BLaER1 (cell line): ENCODE measurements at regions not wholly inside any gene's neighbourhood (a gene's known extent, or its start where the extent isn't known, plus 50 kb on each side); places are given as distances from the start of the nearest gene placed in this dataset.
"Not testable (repeated sequence)": the region's sequence is repeated elsewhere in the genome, so short reads cannot be mapped to it uniquely, and the experiment has no call there.

Experiments used
- H3K27ac ChIP-seq: shearing (Covaris generic); formaldehyde crosslinking; 2 replicates; pipeline ENCODE4 v1.8.1; 2022
- H3K27me3 ChIP-seq: shearing (Covaris generic); formaldehyde crosslinking; 2 replicates; pipeline ENCODE4 v1.8.1; 2022
- H3K36me3 ChIP-seq: shearing (Covaris generic); formaldehyde crosslinking; 2 replicates; pipeline ENCODE4 v1.8.1; 2022
- H3K4me1 ChIP-seq: shearing (Covaris generic); formaldehyde crosslinking; 2 replicates; pipeline ENCODE4 v1.8.1; 2022
- H3K4me2 ChIP-seq: shearing (Covaris generic); formaldehyde crosslinking; 2 replicates; pipeline ENCODE4 v1.8.1; 2022
- H3K4me3 ChIP-seq: shearing (Covaris generic); formaldehyde crosslinking; 2 replicates; pipeline ENCODE4 v1.8.1; 2022
- H3K9ac ChIP-seq: shearing (Covaris generic); formaldehyde crosslinking; 2 replicates; pipeline ENCODE4 v1.8.1; 2022
- H3K9me3 ChIP-seq: shearing (Covaris generic); formaldehyde crosslinking; 2 replicates; pipeline ENCODE4 v1.8.1; 2022
- H4K20me1 ChIP-seq: shearing (Covaris generic); formaldehyde crosslinking; 2 replicates; pipeline ENCODE4 v1.8.1; 2022
- Cebpa-rat ChIP-seq: shearing (Covaris generic); IDR thresholded peaks from 2 replicates; pipeline ENCODE4 v1.8.1; 2022

GRCh38 chr19:30810726-30811125 is 438.5 kb downstream of the ZNF536 start:
- no peaks in the 10 kb centered on the region for H3K36me3 ChIP-seq
- no peaks in the 10 kb centered on the region for H3K27me3 ChIP-seq
- no peak overlapping the region for H3K4me3 ChIP-seq
- no peak for TF ChIP-seq Cebpa-rat
- no peak overlapping the region for H3K27ac ChIP-seq
- H4K20me1 ChIP-seq: no peaks in the 10 kb centered on the region
- H3K9me3 ChIP-seq: peaks cover 21% of the 10 kb centered on the region
- no peak overlapping the region for H3K9ac ChIP-seq
- H3K4me2 ChIP-seq: no peak overlapping the region
- no peaks in the 10 kb centered on the region for H3K4me1 ChIP-seq

- H3K27me3 ChIP-seq: no peaks in the 10 kb centered on the region
- no peaks in the 10 kb centered on the region for H3K4me1 ChIP-seq
- H3K9me3 ChIP-seq: peaks cover 21% of the 10 kb centered on the region
- no peaks in the 10 kb centered on the region for H3K36me3 ChIP-seq
- no peak overlapping the region for H3K4me2 ChIP-seq
- H3K27ac ChIP-seq: no peak overlapping the region
- no peaks in the 10 kb centered on the region for H4K20me1 ChIP-seq
- TF ChIP-seq Cebpa-rat: no peak
- H3K9ac ChIP-seq: no peak overlapping the region
- no peak overlapping the region for H3K4me3 ChIP-seq
Measured at GRCh38 chr19:30807278-30807677, 435.1 kb downstream of the ZNF536 start.

GRCh38 chr19:30806311-30806710 is 434.1 kb downstream of the ZNF536 start:
- Histone ChIP-seq H3K36me3 (no peaks in the 10 kb centered on the region), H3K27me3 (no peaks in the 10 kb centered on the region), H3K4me2 (no peak overlapping the region), H3K27ac (no peak overlapping the region), H3K4me3 (no peak overlapping the region), H3K9ac (no peak overlapping the region), H4K20me1 (no peaks in the 10 kb centered on the region), H3K4me1 (no peaks in the 10 kb centered on the region), H3K9me3 (peaks cover 21% of the 10 kb centered on the region)
- TF ChIP-seq Cebpa-rat: no peak

GRCh38 chr19:30804751-30805150 is 432.6 kb downstream of the ZNF536 start:
- Histone ChIP-seq H3K36me3 (no peaks in the 10 kb centered on the region), H3K9ac (no peak overlapping the region), H3K4me3 (no peak overlapping the region), H4K20me1 (no peaks in the 10 kb centered on the region), H3K4me2 (no peak overlapping the region), H3K4me1 (no peaks in the 10 kb centered on the region), H3K27ac (no peak overlapping the region), H3K9me3 (peaks cover 21% of the 10 kb centered on the region), H3K27me3 (no peaks in the 10 kb centered on the region)
- no peak for TF ChIP-seq Cebpa-rat

- H3K27ac ChIP-seq, H4K20me1 ChIP-seq, H3K9ac ChIP-seq, H3K36me3 ChIP-seq, H3K27me3 ChIP-seq, H3K4me3 ChIP-seq, H3K4me1 ChIP-seq, H3K4me2 ChIP-seq: not testable (repeated sequence)
- peaks cover 21% of the 10 kb centered on the region for H3K9me3 ChIP-seq
Measured at GRCh38 chr19:30804333-30804732, 432.1 kb downstream of the ZNF536 start.

GRCh38 chr19:30802424-30803013 is 430.3 kb downstream of the ZNF536 start:
- no peaks in the 10 kb centered on the region for H3K4me1 ChIP-seq
- no peak overlapping the region for H3K4me2 ChIP-seq
- no peak overlapping the region for H3K4me3 ChIP-seq
- no peak overlapping the region for H3K9ac ChIP-seq
- TF ChIP-seq Cebpa-rat: no peak
- H3K36me3 ChIP-seq: no peaks in the 10 kb centered on the region
- H3K27me3 ChIP-seq: no peaks in the 10 kb centered on the region
- peaks cover 9% of the 10 kb centered on the region; the same call in 1 of the 2 replicates for H3K9me3 ChIP-seq
- H4K20me1 ChIP-seq: no peaks in the 10 kb centered on the region
- no peak overlapping the region for H3K27ac ChIP-seq

- Histone ChIP-seq H3K4me1 (no peaks in the 10 kb centered on the region), H3K27me3 (no peaks in the 10 kb centered on the region), H4K20me1 (no peaks in the 10 kb centered on the region), H3K9ac (no peak overlapping the region), H3K27ac (no peak overlapping the region), H3K36me3 (no peaks in the 10 kb centered on the region), H3K4me2 (no peak overlapping the region), H3K9me3 (no peaks in the 10 kb centered on the region), H3K4me3 (no peak overlapping the region)
- no peak for TF ChIP-seq Cebpa-rat
Measured at GRCh38 chr19:30799865-30800755, 427.9 kb downstream of the ZNF536 start.

- no peak overlapping the region for H3K4me2 ChIP-seq
- no peaks in the 10 kb centered on the region for H3K27me3 ChIP-seq
- H3K36me3 ChIP-seq: no peaks in the 10 kb centered on the region
- H3K27ac ChIP-seq: no peak overlapping the region
- H3K4me3 ChIP-seq: no peak overlapping the region
- TF ChIP-seq Cebpa-rat: no peak
- no peak overlapping the region for H3K9ac ChIP-seq
- no peaks in the 10 kb centered on the region for H3K9me3 ChIP-seq
- no peaks in the 10 kb centered on the region for H3K4me1 ChIP-seq
- H4K20me1 ChIP-seq: no peaks in the 10 kb centered on the region
Measured at GRCh38 chr19:30795727-30796126, 423.5 kb downstream of the ZNF536 start.

- Histone ChIP-seq H3K27ac (no peak overlapping the region), H4K20me1 (no peaks in the 10 kb centered on the region), H3K4me3 (no peak overlapping the region), H3K4me2 (no peak overlapping the region), H3K27me3 (no peaks in the 10 kb centered on the region), H3K36me3 (no peaks in the 10 kb centered on the region), H3K4me1 (no peaks in the 10 kb centered on the region), H3K9me3 (no peaks in the 10 kb centered on the region), H3K9ac (no peak overlapping the region)
- no peak for TF ChIP-seq Cebpa-rat
Measured at GRCh38 chr19:30792561-30793505, 420.6 kb downstream of the ZNF536 start.
